ENCODE measurements at regions not wholly inside any gene's neighbourhood (a gene's known extent, or its start where the extent isn't known, plus 50 kb on each side); places are given as distances from the start of the nearest gene placed in this dataset.
A peak's percentile ranks its signal among the peaks of the same experiment; 100 is the strongest.

GRCh38 chr18:56068701-56069100 is 480.7 kb upstream of the TCF4 start:
- no peak for DNase-seq (ENCODE audit: low spot score)

- DNase-seq (ENCODE audit: low spot score): peak; percentile 5
Observed at GRCh38 chr18:56067969-56068671, 480.1 kb upstream of the TCF4 start.

- no peak for DNase-seq (ENCODE audit: low spot score)
Observed at GRCh38 chr18:56067214-56067894, 479.4 kb upstream of the TCF4 start.

- DNase-seq (ENCODE audit: low spot score): no peak
Observed at GRCh38 chr18:56066524-56067213, 478.7 kb upstream of the TCF4 start.

- DNase-seq (ENCODE audit: low spot score): no peak
Observed at GRCh38 chr18:56065086-56065485, 477.1 kb upstream of the TCF4 start.

GRCh38 chr18:56062931-56063330 is 474.9 kb upstream of the TCF4 start:
- DNase-seq (ENCODE audit: low spot score): no peak

GRCh38 chr18:56060967-56061541 is 473.1 kb upstream of the TCF4 start:
- no peak for DNase-seq (ENCODE audit: low spot score)

- no peak for DNase-seq (ENCODE audit: low spot score)
Observed at GRCh38 chr18:56052202-56052601, 464.2 kb upstream of the TCF4 start.

GRCh38 chr18:56044239-56044638 is 456.2 kb upstream of the TCF4 start:
- no peak for DNase-seq (ENCODE audit: low spot score)

- DNase-seq (ENCODE audit: low spot score): peak; percentile 33
Observed at GRCh38 chr18:56043641-56044061, 455.7 kb upstream of the TCF4 start.

GRCh38 chr18:56042915-56043536 is 455.0 kb upstream of the TCF4 start:
- DNase-seq (ENCODE audit: low spot score): no peak

GRCh38 chr18:56038171-56039030 is 450.4 kb upstream of the TCF4 start:
- DNase-seq (ENCODE audit: low spot score): no peak

GRCh38 chr18:56036741-56037140 is 448.7 kb upstream of the TCF4 start:
- DNase-seq (ENCODE audit: low spot score): no peak

GRCh38 chr18:56035546-56035945 is 447.6 kb upstream of the TCF4 start:
- DNase-seq (ENCODE audit: low spot score): no peak

GRCh38 chr18:56034949-56035348 is 447.0 kb upstream of the TCF4 start:
- no peak for DNase-seq (ENCODE audit: low spot score)

GRCh38 chr18:56030060-56030459 is 442.1 kb upstream of the TCF4 start:
- DNase-seq (ENCODE audit: low spot score): no peak

- no peak for DNase-seq (ENCODE audit: low spot score)
Observed at GRCh38 chr18:56028514-56028913, 440.5 kb upstream of the TCF4 start.

GRCh38 chr18:56026509-56026908 is 438.5 kb upstream of the TCF4 start:
- no peak for DNase-seq (ENCODE audit: low spot score)

GRCh38 chr18:56021809-56022195 is 433.8 kb upstream of the TCF4 start:
- DNase-seq (ENCODE audit: low spot score): no peak

- DNase-seq (ENCODE audit: low spot score): no peak
Observed at GRCh38 chr18:56021136-56021808, 433.3 kb upstream of the TCF4 start.

- no peak for DNase-seq (ENCODE audit: low spot score)
Observed at GRCh38 chr18:56019908-56020307, 431.9 kb upstream of the TCF4 start.

Measured in LoVo (cell line).